ENCODE measurements at regions not wholly inside any gene's neighbourhood (a gene's known extent, or its start where the extent isn't known, plus 50 kb on each side); places are given as distances from the start of the nearest gene placed in this dataset.

- BruUV-seq (replicated peaks): no TSS peak
- CTCF ChIA-PET: no interaction called here
Measured at GRCh38 chr14:26032348-26032747, 565.5 kb downstream of the NOVA1 start.

DNA sequence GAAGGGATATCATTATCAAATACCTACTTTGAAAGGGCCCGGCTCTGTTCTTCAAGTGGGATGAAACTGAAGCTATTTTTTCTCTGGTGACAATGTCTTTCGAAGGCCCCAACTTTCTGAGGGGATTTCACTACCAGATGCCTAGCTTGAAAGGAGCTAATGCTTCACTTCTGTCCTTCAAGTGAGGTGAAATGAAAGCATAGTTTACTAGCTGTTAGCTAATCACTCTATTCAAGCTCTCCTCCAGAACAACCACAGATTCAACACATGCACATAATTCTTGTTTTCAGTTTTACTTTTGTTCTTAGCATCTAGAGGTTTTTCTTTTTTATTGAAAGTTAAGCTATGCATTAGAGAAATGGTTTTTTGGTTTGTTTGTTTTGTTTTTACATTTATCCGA, 571.4 kb downstream of the NOVA1 start:
- no peak overlapping the region for H3K9ac ChIP-seq (ENCODE audit: low read length)
- no TSS peak for BruUV-seq (replicated peaks)
- no peaks in the 10 kb centered on the region for H3F3A ChIP-seq (ENCODE audit: low read length, unreplicated experiment)
- POLR2A ChIA-PET (ENCODE audit: unreplicated experiment): no interaction called here
- no peak overlapping the region for H3K27ac ChIP-seq (ENCODE audit: low read length)
- TF ChIP-seq CTCF (conservative IDR thresholded peaks at IDR 0.05; ENCODE audit: low read depth, low read length) (no peak), EZH2phosphoT487 (IDR thresholded peaks at IDR 0.05; ENCODE audit: borderline replicate concordance, low read length) (no peak), EZH2 (IDR thresholded peaks at IDR 0.05; ENCODE audit: low read length, unreplicated experiment) (no peak)
- H3K9me2 ChIP-seq (replicated peaks; ENCODE audit: low read length): no peaks in the 10 kb centered on the region
- no peaks in the 10 kb centered on the region for H3K4me1 ChIP-seq (ENCODE audit: insufficient read depth, low read length)
- H3K27me3 ChIP-seq (ENCODE audit: low read length): no peaks in the 10 kb centered on the region
- ATAC-seq: no peak
- no peak for DNase-seq
- no peaks in the 10 kb centered on the region for H3K36me3 ChIP-seq (ENCODE audit: low read depth, low read length)
- H3K9me3 ChIP-seq (ENCODE audit: low read length): 0 out of 2 replicates have a peak, but pooled peaks cover 18% of the 10 kb centered on the region
- no peak overlapping the region for H3K4me2 ChIP-seq (ENCODE audit: low read length)
- H2AFZ ChIP-seq (ENCODE audit: low read length): no peak overlapping the region
- CTCF ChIA-PET: no interaction called here
- no peaks in the 10 kb centered on the region for H3K79me2 ChIP-seq (ENCODE audit: low read length)
- H4K20me1 ChIP-seq (ENCODE audit: low read length): no peaks in the 10 kb centered on the region
- no peak overlapping the region for H3K4me3 ChIP-seq (ENCODE audit: low read length)
- intact Hi-C loops (cut with micrococcal nuclease): no loop called here

More at GRCh38 chr14:26032348-26032747, 565.5 kb downstream of the NOVA1 start:
- Histone ChIP-seq H3K9ac (ENCODE audit: low read length) (no peak overlapping the region), H3K79me2 (ENCODE audit: low read length) (no peaks in the 10 kb centered on the region), H4K20me1 (ENCODE audit: low read length) (no peaks in the 10 kb centered on the region), H3K36me3 (ENCODE audit: low read depth, low read length) (no peaks in the 10 kb centered on the region), H3K4me2 (ENCODE audit: low read length) (no peak overlapping the region), H3K4me1 (ENCODE audit: insufficient read depth, low read length) (no peaks in the 10 kb centered on the region), H2AFZ (ENCODE audit: low read length) (no peak overlapping the region), H3K27ac (ENCODE audit: low read length) (no peak overlapping the region), H3K9me3 (ENCODE audit: low read length) (peaks cover 7% of the 10 kb centered on the region; the same call in 1 of the 2 replicates), H3F3A (ENCODE audit: low read length, unreplicated experiment) (no peaks in the 10 kb centered on the region), H3K27me3 (ENCODE audit: low read length) (no peaks in the 10 kb centered on the region), H3K9me2 (replicated peaks; ENCODE audit: low read length) (no peaks in the 10 kb centered on the region), H3K4me3 (ENCODE audit: low read length) (no peak overlapping the region)
- TF ChIP-seq CTCF (conservative IDR thresholded peaks at IDR 0.05; ENCODE audit: low read depth, low read length) (no peak), EZH2 (IDR thresholded peaks at IDR 0.05; ENCODE audit: low read length, unreplicated experiment) (no peak), EZH2phosphoT487 (IDR thresholded peaks at IDR 0.05; ENCODE audit: borderline replicate concordance, low read length) (no peak)
- POLR2A ChIA-PET (ENCODE audit: unreplicated experiment): no interaction called here
- DNase-seq (no peak), ATAC-seq (no peak)
- intact Hi-C loops (cut with micrococcal nuclease): no loop called here

DNA sequence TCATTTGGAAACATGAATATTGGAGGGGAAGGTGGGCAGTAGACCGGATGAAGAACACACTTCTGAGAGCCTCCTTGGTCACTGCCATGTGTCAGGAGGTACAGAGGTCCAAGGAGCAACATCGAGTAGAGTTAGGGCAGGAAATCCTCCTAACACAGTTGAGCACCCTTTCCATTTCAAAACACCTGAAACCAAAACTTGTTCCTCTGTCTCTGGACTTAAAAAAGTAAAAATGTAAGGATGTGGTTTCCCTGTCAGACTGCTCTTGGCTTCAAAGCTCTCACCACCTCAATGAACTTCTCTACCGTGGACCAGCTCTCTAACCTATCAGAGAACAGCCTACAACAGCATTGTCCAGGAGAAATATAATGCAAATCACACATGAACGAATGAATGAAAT, 573.9 kb downstream of the NOVA1 start:
- Histone ChIP-seq H3K4me2 (ENCODE audit: low read length) (no peak overlapping the region), H3K9ac (ENCODE audit: low read length) (no peak overlapping the region), H2AFZ (ENCODE audit: low read length) (no peak overlapping the region), H3K27me3 (ENCODE audit: low read length) (no peaks in the 10 kb centered on the region), H3K9me3 (ENCODE audit: low read length) (0 out of 2 replicates have a peak, but pooled peaks cover 15% of the 10 kb centered on the region), H3K36me3 (ENCODE audit: low read depth, low read length) (no peaks in the 10 kb centered on the region), H3K79me2 (ENCODE audit: low read length) (no peaks in the 10 kb centered on the region), H3K9me2 (replicated peaks; ENCODE audit: low read length) (no peaks in the 10 kb centered on the region), H3K4me1 (ENCODE audit: insufficient read depth, low read length) (no peaks in the 10 kb centered on the region), H4K20me1 (ENCODE audit: low read length) (no peaks in the 10 kb centered on the region), H3F3A (ENCODE audit: low read length, unreplicated experiment) (no peaks in the 10 kb centered on the region), H3K4me3 (ENCODE audit: low read length) (no peak overlapping the region), H3K27ac (ENCODE audit: low read length) (no peak overlapping the region)
- intact Hi-C loops (cut with micrococcal nuclease): no loop called here
- BruUV-seq (replicated peaks): no TSS peak
- DNase-seq: no peak
- ChIA-PET CTCF (no interaction called here), POLR2A (ENCODE audit: unreplicated experiment) (no interaction called here)
- ATAC-seq: no peak
- TF ChIP-seq EZH2 (IDR thresholded peaks at IDR 0.05; ENCODE audit: low read length, unreplicated experiment) (no peak), CTCF (conservative IDR thresholded peaks at IDR 0.05; ENCODE audit: low read depth, low read length) (no peak), EZH2phosphoT487 (IDR thresholded peaks at IDR 0.05; ENCODE audit: borderline replicate concordance, low read length) (no peak)
